ENCODE measurements at regions not wholly inside any gene's neighbourhood (a gene's known extent, or its start where the extent isn't known, plus 50 kb on each side); places are given as distances from the start of the nearest gene placed in this dataset.

- H3K4me1 ChIP-seq, result no peaks in the 10 kb centered on the region
- H3K9ac ChIP-seq, result no peak overlapping the region
- H3K27ac ChIP-seq, result no peak overlapping the region
- no peaks in the 10 kb centered on the region for H3K79me2 ChIP-seq
- H3K4me2 ChIP-seq (ENCODE audit: low read length), result no peak overlapping the region
- no peak for TF ChIP-seq CTCF (IDR thresholded peaks at IDR 0.05)
- H3K27me3 ChIP-seq (ENCODE audit: control insufficient read depth, insufficient read depth, low read length), result no peaks in the 10 kb centered on the region
- H3K4me3 ChIP-seq (ENCODE audit: low read depth, low read length), result no peak overlapping the region
- H3K9me3 ChIP-seq (ENCODE audit: control insufficient read depth, low read length), result no peaks in the 10 kb centered on the region
- H3K36me3 ChIP-seq (ENCODE audit: control insufficient read depth, insufficient read depth, low read length), result no peaks in the 10 kb centered on the region
- no peak overlapping the region for H2AFZ ChIP-seq
Measured at GRCh38 chr1:57623039-57623790, 199.4 kb upstream of the DAB1 start.

GRCh38 chr1:57621776-57622175, 197.9 kb upstream of the DAB1 start:
- H3K36me3 ChIP-seq (ENCODE audit: control insufficient read depth, insufficient read depth, low read length), result no peaks in the 10 kb centered on the region
- no peak for TF ChIP-seq CTCF (IDR thresholded peaks at IDR 0.05)
- no peaks in the 10 kb centered on the region for H3K27me3 ChIP-seq (ENCODE audit: control insufficient read depth, insufficient read depth, low read length)
- no peaks in the 10 kb centered on the region for H3K79me2 ChIP-seq
- no peak overlapping the region for H3K4me2 ChIP-seq (ENCODE audit: low read length)
- no peak overlapping the region for H3K4me3 ChIP-seq (ENCODE audit: low read depth, low read length)
- H3K4me1 ChIP-seq, result no peaks in the 10 kb centered on the region
- H3K27ac ChIP-seq, result no peak overlapping the region
- no peak overlapping the region for H3K9ac ChIP-seq
- no peak overlapping the region for H2AFZ ChIP-seq
- no peaks in the 10 kb centered on the region for H3K9me3 ChIP-seq (ENCODE audit: control insufficient read depth, low read length)

- H3K27me3 ChIP-seq (ENCODE audit: control insufficient read depth, insufficient read depth, low read length), result no peaks in the 10 kb centered on the region
- H3K79me2 ChIP-seq, result no peaks in the 10 kb centered on the region
- no peak for TF ChIP-seq CTCF (IDR thresholded peaks at IDR 0.05)
- H2AFZ ChIP-seq, result no peak overlapping the region
- no peaks in the 10 kb centered on the region for H3K36me3 ChIP-seq (ENCODE audit: control insufficient read depth, insufficient read depth, low read length)
- H3K9ac ChIP-seq, result no peak overlapping the region
- no peaks in the 10 kb centered on the region for H3K9me3 ChIP-seq (ENCODE audit: control insufficient read depth, low read length)
- no peak overlapping the region for H3K4me2 ChIP-seq (ENCODE audit: low read length)
- H3K27ac ChIP-seq, result no peak overlapping the region
- no peaks in the 10 kb centered on the region for H3K4me1 ChIP-seq
- H3K4me3 ChIP-seq (ENCODE audit: low read depth, low read length), result no peak overlapping the region
Measured at GRCh38 chr1:57620605-57621004, 196.7 kb upstream of the DAB1 start.

- H3K27me3 ChIP-seq (ENCODE audit: control insufficient read depth, insufficient read depth, low read length), result no peaks in the 10 kb centered on the region
- H3K4me3 ChIP-seq (ENCODE audit: low read depth, low read length), result no peak overlapping the region
Measured at GRCh38 chr1:57616921-57617320, 193.1 kb upstream of the DAB1 start.

More at GRCh38 chr1:57616921-57617320, 193.1 kb upstream of the DAB1 start:
- Histone ChIP-seq H3K4me1 (no peaks in the 10 kb centered on the region), H3K36me3 (ENCODE audit: control insufficient read depth, insufficient read depth, low read length) (no peaks in the 10 kb centered on the region), H3K27ac (no peak overlapping the region), H3K79me2 (no peaks in the 10 kb centered on the region), H3K9me3 (ENCODE audit: control insufficient read depth, low read length) (no peaks in the 10 kb centered on the region), H3K9ac (no peak overlapping the region), H2AFZ (no peak overlapping the region), H3K4me2 (ENCODE audit: low read length) (no peak overlapping the region)
- no peak for TF ChIP-seq CTCF (IDR thresholded peaks at IDR 0.05)

All from parathyroid adenoma (tissue), 2 donors.